OCI-LY3 (cell line): ENCODE measurements at regions not wholly inside any gene's neighbourhood (a gene's known extent, or its start where the extent isn't known, plus 50 kb on each side); places are given as distances from the start of the nearest gene placed in this dataset.

Experiments
- H2AFZ ChIP-seq: fragments of 200-600, 300-600 bp; shearing (Covaris generic); 2 replicates; pipeline ENCODE4 v1.6.0; 2014; ENCODE audit warnings: antibody characterized with exemption, low read depth, low read length
- H3K27ac ChIP-seq: fragments of 200-600, 300-600 bp; sonication (generic); 2 replicates; pipeline ENCODE4 v1.5.1; 2014; ENCODE audit warnings: mild to moderate bottlenecking, low read length, moderate library complexity, mixed read lengths
- H3K27me3 ChIP-seq: fragments of 200-600, 300-600 bp; sonication (generic); 2 replicates; pipeline ENCODE4 v1.6.1; 2014; ENCODE audit warnings: low read depth, low read length, mixed read lengths
- H3K36me3 ChIP-seq: fragments of 200-600, 300-600 bp; sonication (generic); replicated peaks from 2 replicates; pipeline ENCODE3; 2014; ENCODE audit warnings: low read depth, low read length, mixed read lengths
- H3K4me1 ChIP-seq: fragments of 300-600, 200-600 bp; sonication (generic); 2 replicates; pipeline ENCODE4 v1.6.1; 2014; ENCODE audit warnings: low read length, mixed read lengths
- H3K4me2 ChIP-seq: fragments of 200-600, 300-600 bp; sonication (generic); 2 replicates; pipeline ENCODE4 v1.6.1; 2014; ENCODE audit warnings: low read length, mixed read lengths
- H3K4me3 ChIP-seq: fragments of 300-600, 200-600 bp; sonication (generic); 2 replicates; pipeline ENCODE4 v1.5.1; 2014; ENCODE audit warnings: antibody characterized with exemption, mild to moderate bottlenecking, low read length, moderate library complexity
- H3K79me2 ChIP-seq: fragments of 300-600, 200-600 bp; shearing (Covaris generic); 2 replicates; pipeline ENCODE4 v1.6.1; 2014; ENCODE audit warnings: mild to moderate bottlenecking, low read length, mixed read lengths
- H3K9ac ChIP-seq: fragments of 300-600, 200-600 bp; shearing (Covaris generic); 2 replicates; pipeline ENCODE4 v1.6.0; 2014; ENCODE audit warnings: mild to moderate bottlenecking, low read length, moderate library complexity
- H3K9me3 ChIP-seq: fragments of 200-600, 300-600 bp; shearing (Covaris generic); 2 replicates; pipeline ENCODE4 v1.6.1; 2014; ENCODE audit warnings: low read length, mixed read lengths; ENCODE audit not compliant: insufficient read depth
- H4K20me1 ChIP-seq: fragments of 200-600, 300-600 bp; sonication (generic); 2 replicates; pipeline ENCODE4 v1.6.1; 2016; ENCODE audit warnings: low read length, mixed read lengths; ENCODE audit not compliant: insufficient read depth
- EZH2phosphoT487 ChIP-seq: fragments of 200-600 bp; shearing (Covaris generic); IDR thresholded peaks from 2 replicates; pipeline ENCODE4 v1.6.1; 2018; ENCODE audit warnings: antibody characterized with exemption, mixed run types, low read depth
- TF ChIP-seq, protein P1 (sequence below): fragments of 200-600, 300-600 bp; sonication (generic); IDR thresholded peaks from 2 replicates; pipeline ENCODE4 v1.5.1; 2014; ENCODE audit warnings: antibody characterized with exemption, low read length, low read depth

DNA sequence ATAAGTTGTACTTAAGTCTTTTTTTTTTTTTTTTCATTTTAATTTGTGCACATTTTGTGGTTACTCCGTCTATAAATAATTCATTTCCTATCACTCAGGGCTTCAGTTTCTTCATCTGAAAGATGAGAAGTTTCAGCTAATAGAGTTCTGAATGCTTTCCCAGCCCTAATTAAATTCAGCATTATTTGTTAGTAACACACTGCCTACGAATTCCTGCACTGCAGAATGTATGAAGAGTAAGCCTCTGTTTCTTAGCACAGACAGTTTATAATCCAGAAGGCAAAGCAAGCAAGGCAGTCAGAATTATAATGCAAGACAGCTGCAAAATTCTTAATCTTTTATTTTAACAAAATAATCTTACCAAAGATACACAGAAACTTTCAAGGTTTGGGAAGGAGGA, 138.0 kb upstream of the GHR start:
- TF ChIP-seq, protein P1, sequence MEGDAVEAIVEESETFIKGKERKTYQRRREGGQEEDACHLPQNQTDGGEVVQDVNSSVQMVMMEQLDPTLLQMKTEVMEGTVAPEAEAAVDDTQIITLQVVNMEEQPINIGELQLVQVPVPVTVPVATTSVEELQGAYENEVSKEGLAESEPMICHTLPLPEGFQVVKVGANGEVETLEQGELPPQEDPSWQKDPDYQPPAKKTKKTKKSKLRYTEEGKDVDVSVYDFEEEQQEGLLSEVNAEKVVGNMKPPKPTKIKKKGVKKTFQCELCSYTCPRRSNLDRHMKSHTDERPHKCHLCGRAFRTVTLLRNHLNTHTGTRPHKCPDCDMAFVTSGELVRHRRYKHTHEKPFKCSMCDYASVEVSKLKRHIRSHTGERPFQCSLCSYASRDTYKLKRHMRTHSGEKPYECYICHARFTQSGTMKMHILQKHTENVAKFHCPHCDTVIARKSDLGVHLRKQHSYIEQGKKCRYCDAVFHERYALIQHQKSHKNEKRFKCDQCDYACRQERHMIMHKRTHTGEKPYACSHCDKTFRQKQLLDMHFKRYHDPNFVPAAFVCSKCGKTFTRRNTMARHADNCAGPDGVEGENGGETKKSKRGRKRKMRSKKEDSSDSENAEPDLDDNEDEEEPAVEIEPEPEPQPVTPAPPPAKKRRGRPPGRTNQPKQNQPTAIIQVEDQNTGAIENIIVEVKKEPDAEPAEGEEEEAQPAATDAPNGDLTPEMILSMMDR: no peak
- TF ChIP-seq EZH2phosphoT487: no peak
- Histone ChIP-seq H3K79me2 (no peaks in the 10 kb centered on the region), H3K36me3 (no peaks in the 10 kb centered on the region), H3K9ac (no peak overlapping the region), H3K27ac (no peak overlapping the region), H3K4me3 (no peak overlapping the region), H4K20me1 (no peaks in the 10 kb centered on the region), H2AFZ (no peak overlapping the region), H3K9me3 (no peaks in the 10 kb centered on the region), H3K27me3 (no peaks in the 10 kb centered on the region), H3K4me1 (no peaks in the 10 kb centered on the region), H3K4me2 (no peak overlapping the region)

DNA sequence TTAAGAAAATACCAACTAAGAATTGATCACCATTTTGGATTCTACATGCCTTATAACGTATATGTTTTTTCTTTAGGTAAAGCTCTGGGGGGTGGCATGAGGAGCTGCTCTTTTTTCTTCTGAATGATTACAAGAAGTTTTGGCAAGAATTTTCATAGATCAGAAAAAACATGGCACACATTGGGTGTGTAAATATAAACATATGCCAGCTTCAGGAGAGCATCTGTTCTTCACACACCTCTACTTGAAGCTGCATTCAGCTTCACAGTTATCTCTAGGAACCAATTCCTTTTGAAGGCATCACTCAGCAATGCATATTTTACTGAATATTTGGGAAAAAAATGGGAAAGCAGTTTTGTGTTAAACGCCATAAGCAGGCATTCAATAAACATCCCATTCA, 122.7 kb upstream of the GHR start:
- Histone ChIP-seq H3K4me3 (no peak overlapping the region), H3K9me3 (no peaks in the 10 kb centered on the region), H3K27ac (no peak overlapping the region), H3K27me3 (no peaks in the 10 kb centered on the region), H3K79me2 (no peaks in the 10 kb centered on the region), H3K36me3 (no peaks in the 10 kb centered on the region), H3K4me1 (no peaks in the 10 kb centered on the region), H3K9ac (no peak overlapping the region), H3K4me2 (no peak overlapping the region), H2AFZ (no peak overlapping the region), H4K20me1 (no peaks in the 10 kb centered on the region)
- TF ChIP-seq, protein P1: no peak
- TF ChIP-seq EZH2phosphoT487: no peak

DNA sequence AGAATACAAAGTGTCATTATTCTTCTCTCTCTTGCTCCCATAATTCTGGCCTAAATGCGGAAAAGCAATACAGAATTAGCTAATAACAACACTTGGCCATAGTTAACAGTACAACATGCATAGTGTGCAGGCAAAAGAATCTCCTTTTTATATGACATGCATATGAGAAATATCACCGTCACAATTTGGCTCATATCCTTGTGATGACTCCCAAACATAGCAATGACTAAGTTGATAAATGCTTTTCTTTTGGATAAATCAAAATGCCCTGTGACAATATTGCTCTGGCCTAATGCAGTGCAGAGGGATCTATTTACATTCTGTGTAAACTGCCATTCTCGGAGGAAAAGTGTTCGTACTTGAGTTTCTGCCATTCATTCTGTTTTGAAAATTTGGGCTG, 121.9 kb upstream of the GHR start:
- H3K4me1 ChIP-seq: no peaks in the 10 kb centered on the region
- no peaks in the 10 kb centered on the region for H4K20me1 ChIP-seq
- no peaks in the 10 kb centered on the region for H3K36me3 ChIP-seq
- no peaks in the 10 kb centered on the region for H3K9me3 ChIP-seq
- H3K79me2 ChIP-seq: no peaks in the 10 kb centered on the region
- no peak overlapping the region for H3K4me2 ChIP-seq
- no peak for TF ChIP-seq EZH2phosphoT487
- TF ChIP-seq, protein P1: no peak
- H3K4me3 ChIP-seq: no peak overlapping the region
- H2AFZ ChIP-seq: no peak overlapping the region
- H3K9ac ChIP-seq: no peak overlapping the region
- H3K27me3 ChIP-seq: no peaks in the 10 kb centered on the region
- H3K27ac ChIP-seq: no peak overlapping the region

DNA sequence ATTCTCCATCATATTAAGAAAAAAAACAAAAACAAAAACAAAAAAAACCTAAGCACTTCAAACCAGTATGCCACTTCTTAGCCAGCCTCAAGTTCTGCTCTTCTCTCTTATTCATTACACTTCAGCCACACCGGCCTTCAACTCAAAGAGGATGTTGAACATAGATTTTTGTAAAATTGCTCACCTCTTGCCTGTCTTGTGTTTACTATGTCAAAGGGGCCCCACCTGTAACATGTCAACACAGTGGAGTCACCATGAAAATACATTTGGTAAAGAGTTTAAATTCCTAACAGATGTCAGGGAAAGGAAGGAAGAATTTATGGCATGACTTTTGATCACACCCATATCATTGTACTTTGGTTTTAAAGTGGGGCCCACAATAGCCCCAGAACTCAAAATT, 121.1 kb upstream of the GHR start:
- H2AFZ ChIP-seq: no peak overlapping the region
- no peaks in the 10 kb centered on the region for H3K79me2 ChIP-seq
- TF ChIP-seq, protein P1: no peak
- TF ChIP-seq EZH2phosphoT487: no peak
- no peak overlapping the region for H3K27ac ChIP-seq
- H3K36me3 ChIP-seq: no peaks in the 10 kb centered on the region
- H3K9me3 ChIP-seq: no peaks in the 10 kb centered on the region
- no peak overlapping the region for H3K4me3 ChIP-seq
- H3K9ac ChIP-seq: no peak overlapping the region
- H3K4me1 ChIP-seq: no peaks in the 10 kb centered on the region
- H4K20me1 ChIP-seq: no peaks in the 10 kb centered on the region
- no peak overlapping the region for H3K4me2 ChIP-seq
- H3K27me3 ChIP-seq: no peaks in the 10 kb centered on the region
